MG63 (cell line): ENCODE measurements at regions not wholly inside any gene's neighbourhood (a gene's known extent, or its start where the extent isn't known, plus 50 kb on each side); places are given as distances from the start of the nearest gene placed in this dataset.
A peak's percentile ranks its signal among the peaks of the same experiment; 100 is the strongest.

Source experiments
- DNase-seq: peaks from one replicate; pipeline ENCODE4 v3.0.0-alpha.2; 2020
- H3K27me3 ChIP-seq: fragments of 250-450 bp; sonication (Bioruptor Pico); 2 replicates; pipeline ENCODE4 v1.5.1; 2020; ENCODE audit warnings: mild to moderate bottlenecking, moderate library complexity
- H3K36me3 ChIP-seq: fragments of 250-450 bp; sonication (Bioruptor Pico); 2 replicates; pipeline ENCODE4 v1.5.1; 2020; ENCODE audit warnings: mild to moderate bottlenecking, moderate library complexity
- H3K4me3 ChIP-seq: fragments of 250-450 bp; sonication (Bioruptor Pico); 2 replicates; pipeline ENCODE4 v1.5.1; 2020; ENCODE audit warnings: mild to moderate bottlenecking, moderate library complexity
- H3K9me3 ChIP-seq: fragments of 250-450 bp; sonication (Bioruptor Pico); 2 replicates; pipeline ENCODE4 v1.5.1; 2020; ENCODE audit warnings: mild to moderate bottlenecking, moderate library complexity

GRCh38 chr17:15023589-15024336 lies 241.4 kb downstream of the PMP22 start:
- no peaks in the 10 kb centered on the region for H3K27me3 ChIP-seq
- H3K9me3 ChIP-seq: no peaks in the 10 kb centered on the region
- no peak for DNase-seq
- no peak overlapping the region for H3K4me3 ChIP-seq
- H3K36me3 ChIP-seq: no peaks in the 10 kb centered on the region

GRCh38 chr17:15019158-15019557 lies 246.0 kb downstream of the PMP22 start:
- no peaks in the 10 kb centered on the region for H3K9me3 ChIP-seq
- H3K4me3 ChIP-seq: no peak overlapping the region
- no peaks in the 10 kb centered on the region for H3K27me3 ChIP-seq
- no peak for DNase-seq
- H3K36me3 ChIP-seq: no peaks in the 10 kb centered on the region

GRCh38 chr17:15012351-15012980 lies 252.7 kb downstream of the PMP22 start:
- Histone ChIP-seq H3K27me3 (no peaks in the 10 kb centered on the region), H3K9me3 (no peaks in the 10 kb centered on the region), H3K4me3 (no peak overlapping the region), H3K36me3 (no peaks in the 10 kb centered on the region)
- no peak for DNase-seq

- DNase-seq: no peak
- Histone ChIP-seq H3K36me3 (no peaks in the 10 kb centered on the region), H3K27me3 (no peaks in the 10 kb centered on the region), H3K4me3 (no peak overlapping the region), H3K9me3 (no peaks in the 10 kb centered on the region)
Measured at GRCh38 chr17:15009087-15009486, 256.0 kb downstream of the PMP22 start.

GRCh38 chr17:15007147-15007553 lies 258.0 kb downstream of the PMP22 start:
- DNase-seq: no peak
- Histone ChIP-seq H3K36me3 (no peaks in the 10 kb centered on the region), H3K9me3 (no peaks in the 10 kb centered on the region), H3K27me3 (no peaks in the 10 kb centered on the region), H3K4me3 (no peak overlapping the region)

- H3K36me3 ChIP-seq: no peaks in the 10 kb centered on the region
- H3K27me3 ChIP-seq: no peaks in the 10 kb centered on the region
- no peaks in the 10 kb centered on the region for H3K9me3 ChIP-seq
- no peak for DNase-seq
- H3K4me3 ChIP-seq: no peak overlapping the region
Measured at GRCh38 chr17:15006421-15007128, 258.6 kb downstream of the PMP22 start.

GRCh38 chr17:15000661-15001060 lies 264.5 kb downstream of the PMP22 start:
- DNase-seq: no peak
- Histone ChIP-seq H3K36me3 (no peaks in the 10 kb centered on the region), H3K4me3 (no peak overlapping the region), H3K9me3 (no peaks in the 10 kb centered on the region), H3K27me3 (no peaks in the 10 kb centered on the region)

GRCh38 chr17:14997290-14997689 lies 267.8 kb downstream of the PMP22 start:
- H3K4me3 ChIP-seq: no peak overlapping the region
- no peaks in the 10 kb centered on the region for H3K36me3 ChIP-seq
- no peaks in the 10 kb centered on the region for H3K27me3 ChIP-seq
- DNase-seq: no peak
- no peaks in the 10 kb centered on the region for H3K9me3 ChIP-seq

GRCh38 chr17:14986127-14986526 lies 279.0 kb downstream of the PMP22 start:
- DNase-seq: no peak
- no peak overlapping the region for H3K4me3 ChIP-seq

GRCh38 chr17:14972844-14973243 lies 292.3 kb downstream of the PMP22 start:
- H3K27me3 ChIP-seq: no peaks in the 10 kb centered on the region
- H3K4me3 ChIP-seq: no peak overlapping the region
- no peak for DNase-seq
- no peaks in the 10 kb centered on the region for H3K9me3 ChIP-seq
- no peaks in the 10 kb centered on the region for H3K36me3 ChIP-seq

More at GRCh38 chr17:14986127-14986526, 279.0 kb downstream of the PMP22 start:
- Histone ChIP-seq H3K27me3 (no peaks in the 10 kb centered on the region), H3K36me3 (no peaks in the 10 kb centered on the region), H3K9me3 (no peaks in the 10 kb centered on the region)

- Histone ChIP-seq H3K4me3 (no peak overlapping the region), H3K36me3 (no peaks in the 10 kb centered on the region), H3K27me3 (no peaks in the 10 kb centered on the region), H3K9me3 (no peaks in the 10 kb centered on the region)
- DNase-seq: no peak
Measured at GRCh38 chr17:14971054-14971453, 294.1 kb downstream of the PMP22 start.

- DNase-seq: no peak
- Histone ChIP-seq H3K27me3 (no peaks in the 10 kb centered on the region), H3K4me3 (no peak overlapping the region), H3K36me3 (no peaks in the 10 kb centered on the region), H3K9me3 (no peaks in the 10 kb centered on the region)
Measured at GRCh38 chr17:14959106-14959648, 305.9 kb downstream of the PMP22 start.

GRCh38 chr17:14953405-14953804 lies 311.7 kb downstream of the PMP22 start:
- H3K9me3 ChIP-seq: no peaks in the 10 kb centered on the region
- no peak for DNase-seq
- no peaks in the 10 kb centered on the region for H3K36me3 ChIP-seq
- no peaks in the 10 kb centered on the region for H3K27me3 ChIP-seq
- H3K4me3 ChIP-seq: no peak overlapping the region

- Histone ChIP-seq H3K4me3 (no peak overlapping the region), H3K27me3 (no peaks in the 10 kb centered on the region), H3K36me3 (no peaks in the 10 kb centered on the region), H3K9me3 (no peaks in the 10 kb centered on the region)
- no peak for DNase-seq
Measured at GRCh38 chr17:14950686-14951085, 314.4 kb downstream of the PMP22 start.

- Histone ChIP-seq H3K27me3 (no peaks in the 10 kb centered on the region), H3K36me3 (no peaks in the 10 kb centered on the region), H3K9me3 (no peaks in the 10 kb centered on the region), H3K4me3 (no peak overlapping the region)
- peak; percentile 9 for DNase-seq
Measured at GRCh38 chr17:14950216-14950615, 314.9 kb downstream of the PMP22 start.

- Histone ChIP-seq H3K27me3 (no peaks in the 10 kb centered on the region), H3K9me3 (no peaks in the 10 kb centered on the region), H3K4me3 (no peak overlapping the region), H3K36me3 (no peaks in the 10 kb centered on the region)
- no peak for DNase-seq
Measured at GRCh38 chr17:14947671-14948070, 317.5 kb downstream of the PMP22 start.

- Histone ChIP-seq H3K27me3 (no peaks in the 10 kb centered on the region), H3K4me3 (no peak overlapping the region), H3K9me3 (no peaks in the 10 kb centered on the region), H3K36me3 (no peaks in the 10 kb centered on the region)
- no peak for DNase-seq
Measured at GRCh38 chr17:14946481-14946880, 318.6 kb downstream of the PMP22 start.
